Esophagus muscularis mucosa (tissue), 4 donors: ENCODE measurements at regions not wholly inside any gene's neighbourhood (a gene's known extent, or its start where the extent isn't known, plus 50 kb on each side); places are given as distances from the start of the nearest gene placed in this dataset.

Source experiments
- DNase-seq: peaks from one replicate; pipeline ENCODE4 v3.0.0-alpha.2; 2017; ENCODE audit errors: extremely low spot score
- H3K27ac ChIP-seq, 4 donors: fragments of 200-600 bp; sonication (generic); replicated peaks in 1 of 4; 1 replicate in 3 of 4; 2 replicates in 1 of 4; pipeline ENCODE4 v1.5.1; 2016 to 2019; ENCODE audit warnings: mild to moderate bottlenecking in 1 of 4
- H3K27me3 ChIP-seq, 4 donors: fragments of 200-600 bp; sonication (generic); one replicate each; pipeline versions ENCODE4 v1.5.1 to v1.6.0; 2016 to 2019
- H3K36me3 ChIP-seq, 4 donors: fragments of 200-600 bp; sonication (generic); one replicate each; pipeline ENCODE4 v1.5.1; 2016 to 2019
- H3K4me1 ChIP-seq, 4 donors: fragments of 200-600 bp; sonication (generic); one replicate each; pipeline ENCODE4 v1.5.1; 2016 to 2019
- H3K4me3 ChIP-seq, 4 donors: fragments of 200-600 bp; sonication (generic); 1 replicate in 2 of 4; 2 replicates in 2 of 4; pipeline ENCODE4 v1.5.1; 2016 to 2019; ENCODE audit warnings: mild to moderate bottlenecking in 4 of 4, moderate library complexity in 1 of 4
- H3K9me3 ChIP-seq, 4 donors: fragments of 200-600 bp; sonication (generic); 1 replicate in 3 of 4; 2 replicates in 1 of 4; pipeline ENCODE4 v1.5.1; 2016 to 2019
- EP300 ChIP-seq: sonication (generic); formaldehyde crosslinking; IDR thresholded peaks from one replicate; pipeline ENCODE4 v1.6.1; 2017; ENCODE audit warnings: antibody characterized with exemption
- POLR2A ChIP-seq: fragments of 450-650 bp; IDR thresholded peaks from one replicate; pipeline ENCODE4 v1.6.1; 2017; ENCODE audit warnings: antibody characterized with exemption, moderate library complexity, mild to moderate bottlenecking, low read depth
- POLR2AphosphoS5 ChIP-seq, 2 donors: sonication (generic); formaldehyde crosslinking; IDR thresholded peaks; one replicate each; pipeline ENCODE4 v1.6.1; 2017; ENCODE audit warnings: antibody characterized with exemption in 2 of 2
- WGBS: methylation state at CpG from one replicate; pipeline ENCODE4 v1.1.5; 2018; 5-methylcytosine and 5-hydroxymethylcytosine counted together
- intact Hi-C: fragments of 100-400 bp; cut with DNase I; formaldehyde crosslinking; loops from one replicate; pipeline ENCODE4 v1.15.1; 2023
- TF ChIP-seq, protein P1 (sequence below), 3 experiments: fragments of 200-600 bp in 2 of 3; fragments of 450-650 bp in 1 of 3; sonication (generic) in 2 of 3; IDR thresholded peaks; one replicate each; pipeline ENCODE4 v1.5.1; 2017 to 2019; ENCODE audit warnings: antibody characterized with exemption in 3 of 3, mild to moderate bottlenecking in 2 of 3, moderate library complexity in 1 of 3

- H3K27ac ChIP-seq = no peak overlapping the region
- 94% methylated on average over 4 of the region's 4 CpGs for WGBS
- intact Hi-C loops = no loop called here
Observed at GRCh38 chr18:10289251-10289650, 165.2 kb upstream of the APCDD1 start.

GRCh38 chr18:10289951-10290637, 164.3 kb upstream of the APCDD1 start:
- Histone ChIP-seq H3K27ac (peak overlapping the region in 1 of 4 donors; percentile 14), H3K36me3 (no peaks in the 10 kb centered on the region), H3K4me3 (no peak overlapping the region), H3K27me3 (no peaks in the 10 kb centered on the region), H3K9me3 (peaks cover 0 to 6% (median 6%) of the 10 kb centered on the region in 4 donors), H3K4me1 (peaks cover 0 to 11% (median 2%) of the 10 kb centered on the region in 4 donors)
- WGBS = 82% methylated on average over 7 of the region's 7 CpGs
- intact Hi-C loops = no loop called here
- TF ChIP-seq POLR2A (no peak), POLR2AphosphoS5 (IDR thresholded peaks at IDR 0.05) (no peak)
- TF ChIP-seq, protein P1, sequence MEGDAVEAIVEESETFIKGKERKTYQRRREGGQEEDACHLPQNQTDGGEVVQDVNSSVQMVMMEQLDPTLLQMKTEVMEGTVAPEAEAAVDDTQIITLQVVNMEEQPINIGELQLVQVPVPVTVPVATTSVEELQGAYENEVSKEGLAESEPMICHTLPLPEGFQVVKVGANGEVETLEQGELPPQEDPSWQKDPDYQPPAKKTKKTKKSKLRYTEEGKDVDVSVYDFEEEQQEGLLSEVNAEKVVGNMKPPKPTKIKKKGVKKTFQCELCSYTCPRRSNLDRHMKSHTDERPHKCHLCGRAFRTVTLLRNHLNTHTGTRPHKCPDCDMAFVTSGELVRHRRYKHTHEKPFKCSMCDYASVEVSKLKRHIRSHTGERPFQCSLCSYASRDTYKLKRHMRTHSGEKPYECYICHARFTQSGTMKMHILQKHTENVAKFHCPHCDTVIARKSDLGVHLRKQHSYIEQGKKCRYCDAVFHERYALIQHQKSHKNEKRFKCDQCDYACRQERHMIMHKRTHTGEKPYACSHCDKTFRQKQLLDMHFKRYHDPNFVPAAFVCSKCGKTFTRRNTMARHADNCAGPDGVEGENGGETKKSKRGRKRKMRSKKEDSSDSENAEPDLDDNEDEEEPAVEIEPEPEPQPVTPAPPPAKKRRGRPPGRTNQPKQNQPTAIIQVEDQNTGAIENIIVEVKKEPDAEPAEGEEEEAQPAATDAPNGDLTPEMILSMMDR (IDR thresholded peaks at IDR 0.05) = no peak
- no peak for DNase-seq

More at GRCh38 chr18:10289251-10289650, 165.2 kb upstream of the APCDD1 start:
- Histone ChIP-seq H3K9me3 (peaks cover 0 to 6% (median 6%) of the 10 kb centered on the region in 4 donors), H3K4me3 (no peak overlapping the region), H3K36me3 (no peaks in the 10 kb centered on the region), H3K27me3 (no peaks in the 10 kb centered on the region), H3K4me1 (peaks cover 0 to 18% (median 2%) of the 10 kb centered on the region in 4 donors)
- DNase-seq = no peak
- no peak for TF ChIP-seq POLR2AphosphoS5 (IDR thresholded peaks at IDR 0.05)
- TF ChIP-seq EP300 = no peak
- TF ChIP-seq POLR2A = no peak
- TF ChIP-seq, protein P1 (IDR thresholded peaks at IDR 0.05) = no peak

- intact Hi-C loops = no loop called here
- Histone ChIP-seq H3K9me3 (peaks cover 0 to 6% (median 6%) of the 10 kb centered on the region in 4 donors), H3K36me3 (no peaks in the 10 kb centered on the region), H3K4me1 (peaks cover 0 to 11% (median 2%) of the 10 kb centered on the region in 4 donors), H3K27me3 (no peaks in the 10 kb centered on the region), H3K27ac (peak overlapping the region in 1 of 4 donors; percentile 14), H3K4me3 (no peak overlapping the region)
- TF ChIP-seq EP300 = no peak
- no peak for DNase-seq
- WGBS = 85% methylated on average over 11 of the region's 11 CpGs
Observed at GRCh38 chr18:10290638-10291235, 163.7 kb upstream of the APCDD1 start.

- peak overlapping the region in 1 of 4 donors; percentile 14 for H3K27ac ChIP-seq
Observed at GRCh38 chr18:10291568-10291981, 162.9 kb upstream of the APCDD1 start.

DNA sequence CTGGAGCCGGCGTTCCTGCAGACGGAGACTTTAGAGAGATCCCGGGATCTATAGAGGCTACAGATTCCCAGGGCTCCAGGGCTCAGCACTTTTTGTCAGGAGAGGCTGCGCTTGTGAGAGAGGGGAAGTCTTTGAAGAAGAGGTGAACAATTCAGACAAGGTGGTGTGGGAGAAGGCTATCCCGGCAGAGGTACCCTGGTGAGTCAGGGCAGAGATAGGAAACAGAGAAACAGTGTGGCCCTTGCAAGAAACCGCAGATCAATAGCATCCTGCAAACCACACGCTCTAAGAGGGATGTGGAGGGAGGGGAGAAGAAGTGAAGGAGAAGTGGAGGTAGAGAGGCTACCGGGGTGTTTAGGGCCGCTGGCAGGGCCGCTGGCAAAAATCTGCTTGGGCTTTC, 160.5 kb upstream of the APCDD1 start:
- Histone ChIP-seq H3K27me3 (no peaks in the 10 kb centered on the region), H3K4me1 (peaks cover 0 to 11% (median 2%) of the 10 kb centered on the region in 4 donors), H3K9me3 (peaks cover 0 to 3% (median under 1%) of the 10 kb centered on the region in 4 donors), H3K27ac (no peak overlapping the region), H3K36me3 (no peaks in the 10 kb centered on the region), H3K4me3 (no peak overlapping the region)
- WGBS = 88% methylated on average over 11 of the region's 11 CpGs
- TF ChIP-seq POLR2AphosphoS5 (IDR thresholded peaks at IDR 0.05) = no peak
- TF ChIP-seq, protein P1 (IDR thresholded peaks at IDR 0.05) = no peak
- TF ChIP-seq EP300 = no peak
- no peak for TF ChIP-seq POLR2A
- no peak for DNase-seq
- intact Hi-C loops = no loop called here

More at GRCh38 chr18:10291568-10291981, 162.9 kb upstream of the APCDD1 start:
- TF ChIP-seq, protein P1 (IDR thresholded peaks at IDR 0.05) = no peak
- TF ChIP-seq EP300 (no peak), POLR2AphosphoS5 (IDR thresholded peaks at IDR 0.05) (no peak), POLR2A (no peak)
- Histone ChIP-seq H3K9me3 (peaks cover 0 to 6% (median 6%) of the 10 kb centered on the region in 4 donors), H3K4me3 (no peak overlapping the region), H3K4me1 (peaks cover 0 to 11% (median 2%) of the 10 kb centered on the region in 4 donors), H3K36me3 (no peaks in the 10 kb centered on the region), H3K27me3 (no peaks in the 10 kb centered on the region)
- WGBS = 79% methylated on average over 13 of the region's 13 CpGs
- intact Hi-C loops = no loop called here
- no peak for DNase-seq
